ENCODE measurements at regions not wholly inside any gene's neighbourhood (a gene's known extent, or its start where the extent isn't known, plus 50 kb on each side); places are given as distances from the start of the nearest gene placed in this dataset.

DNA sequence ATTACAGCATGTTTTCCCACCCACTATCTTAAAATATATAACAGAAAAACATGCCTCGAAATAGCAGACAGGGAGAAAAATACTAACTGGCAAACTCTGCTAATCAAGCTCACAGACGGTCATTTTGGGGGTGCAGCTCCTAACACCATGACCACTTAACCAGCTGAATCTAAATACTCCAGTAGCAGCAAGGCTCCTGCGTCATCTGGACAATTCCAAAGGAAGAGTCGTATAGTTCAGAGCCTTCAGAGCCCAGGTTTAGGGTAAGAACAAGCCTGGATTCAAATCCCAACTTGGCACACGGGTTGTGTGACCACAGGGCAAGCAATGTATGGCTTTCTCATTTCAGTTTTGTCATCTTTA, 81.3 kb upstream of the COL21A1 start:
- ChIA-PET POLR2A (no interaction called here), CTCF (interaction anchor here (0.9 to 1.7 kb wide), 6 partner anchors 8 to 267 kb away, joined by 3 to 5 read pairs (median 3); no protein-coding TSS in a partner anchor)
- TF ChIP-seq, protein P1, sequence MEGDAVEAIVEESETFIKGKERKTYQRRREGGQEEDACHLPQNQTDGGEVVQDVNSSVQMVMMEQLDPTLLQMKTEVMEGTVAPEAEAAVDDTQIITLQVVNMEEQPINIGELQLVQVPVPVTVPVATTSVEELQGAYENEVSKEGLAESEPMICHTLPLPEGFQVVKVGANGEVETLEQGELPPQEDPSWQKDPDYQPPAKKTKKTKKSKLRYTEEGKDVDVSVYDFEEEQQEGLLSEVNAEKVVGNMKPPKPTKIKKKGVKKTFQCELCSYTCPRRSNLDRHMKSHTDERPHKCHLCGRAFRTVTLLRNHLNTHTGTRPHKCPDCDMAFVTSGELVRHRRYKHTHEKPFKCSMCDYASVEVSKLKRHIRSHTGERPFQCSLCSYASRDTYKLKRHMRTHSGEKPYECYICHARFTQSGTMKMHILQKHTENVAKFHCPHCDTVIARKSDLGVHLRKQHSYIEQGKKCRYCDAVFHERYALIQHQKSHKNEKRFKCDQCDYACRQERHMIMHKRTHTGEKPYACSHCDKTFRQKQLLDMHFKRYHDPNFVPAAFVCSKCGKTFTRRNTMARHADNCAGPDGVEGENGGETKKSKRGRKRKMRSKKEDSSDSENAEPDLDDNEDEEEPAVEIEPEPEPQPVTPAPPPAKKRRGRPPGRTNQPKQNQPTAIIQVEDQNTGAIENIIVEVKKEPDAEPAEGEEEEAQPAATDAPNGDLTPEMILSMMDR (IDR thresholded peaks at IDR 0.05; ENCODE audit: control extremely low read depth, extremely low read depth, low read depth, missing control alignments) = no peak
- DNase-seq (ENCODE audit: extremely low spot score) = no peak

DNA sequence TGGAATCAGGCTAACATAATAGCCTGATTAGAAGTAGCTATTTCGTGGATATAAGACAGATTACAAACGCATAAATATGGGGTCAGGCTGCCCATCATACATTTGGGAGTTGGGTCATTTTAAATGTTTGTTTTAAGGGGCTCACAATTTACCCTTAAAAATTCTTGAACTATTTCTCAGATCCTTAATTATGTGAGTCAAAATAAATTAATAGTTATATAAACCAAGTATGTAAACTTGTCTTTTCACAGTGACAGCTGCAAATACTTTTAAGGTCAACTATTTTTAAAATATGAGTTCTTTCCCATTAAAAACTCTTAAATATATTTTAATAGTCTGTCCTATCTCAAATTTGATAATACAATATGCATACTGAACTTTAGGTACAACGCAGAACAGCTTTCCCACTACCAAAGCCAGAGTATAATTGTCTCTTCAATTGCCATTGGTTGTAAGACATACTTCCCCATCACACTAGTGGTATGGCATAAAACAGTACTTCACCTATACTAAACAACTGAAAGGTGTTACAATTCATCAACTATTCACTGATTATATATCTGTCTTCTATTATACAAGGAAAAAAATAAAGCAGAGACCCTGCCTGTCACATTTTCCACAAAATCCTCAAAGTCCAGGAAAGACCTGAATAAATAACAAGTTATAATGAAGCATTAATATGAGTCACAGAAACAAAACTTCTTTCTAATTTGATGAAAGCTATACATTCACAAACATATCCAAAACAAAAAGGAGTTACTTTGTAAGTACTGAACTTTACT, 80.8 kb upstream of the COL21A1 start:
- TF ChIP-seq, protein P1 (IDR thresholded peaks at IDR 0.05; ENCODE audit: control extremely low read depth, extremely low read depth, low read depth, missing control alignments) = no peak
- no peak for DNase-seq (ENCODE audit: extremely low spot score)
- CTCF ChIA-PET = interaction anchor here (0.9 to 1.7 kb wide), 6 partner anchors 9 to 268 kb away, joined by 3 to 6 read pairs (median 4); no protein-coding TSS in a partner anchor
- POLR2A ChIA-PET = no interaction called here

DNA sequence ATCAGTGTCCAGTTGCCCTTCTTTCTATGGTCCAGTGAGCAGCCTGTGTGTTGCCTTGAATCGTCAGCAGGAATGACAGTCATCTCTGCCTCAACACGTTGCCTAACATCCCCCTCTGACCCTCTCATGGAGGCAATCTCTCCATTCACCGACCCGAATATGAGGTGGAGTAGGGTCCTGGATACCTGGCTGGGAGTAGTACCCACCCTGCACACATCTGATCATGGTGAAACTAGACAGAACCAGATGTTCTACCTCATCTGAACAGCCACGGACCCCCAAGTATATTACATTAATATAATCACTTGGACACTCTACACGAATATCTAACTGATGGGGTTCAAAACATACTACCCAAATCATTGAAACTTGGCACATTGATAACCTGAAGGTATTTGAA, 77.0 kb upstream of the COL21A1 start:
- ChIA-PET CTCF (no interaction called here), POLR2A (no interaction called here)
- no peak for DNase-seq (ENCODE audit: extremely low spot score)
- TF ChIP-seq, protein P1 (IDR thresholded peaks at IDR 0.05; ENCODE audit: control extremely low read depth, extremely low read depth, low read depth, missing control alignments) = no peak

DNA sequence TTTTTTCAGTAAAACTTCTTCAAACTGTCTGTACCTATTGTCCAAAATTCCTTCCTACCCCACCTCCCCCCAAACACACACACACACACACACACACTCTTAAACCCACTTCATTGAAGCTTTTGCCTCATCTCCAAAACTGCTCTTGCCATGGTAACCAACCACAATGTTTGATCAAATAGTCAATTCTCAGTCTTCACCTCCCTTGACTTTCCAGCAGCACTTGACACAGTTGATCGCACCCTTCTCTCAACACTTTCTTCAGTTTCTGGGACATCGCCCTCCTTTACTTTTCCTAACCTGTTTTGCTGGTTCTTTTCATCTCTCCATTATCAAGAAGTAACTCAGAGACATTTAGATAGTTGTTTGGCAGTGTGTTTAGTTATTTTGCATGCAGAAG, 71.5 kb upstream of the COL21A1 start:
- TF ChIP-seq, protein P1 (IDR thresholded peaks at IDR 0.05; ENCODE audit: control extremely low read depth, extremely low read depth, low read depth, missing control alignments) = no peak
- DNase-seq (ENCODE audit: extremely low spot score) = no peak
- POLR2A ChIA-PET = no interaction called here
- CTCF ChIA-PET = interaction anchor here (0.8 to 2.2 kb wide), 3 partner anchors 9 to 293 kb away, joined by 3 to 8 read pairs (median 3); no protein-coding TSS in a partner anchor

DNA sequence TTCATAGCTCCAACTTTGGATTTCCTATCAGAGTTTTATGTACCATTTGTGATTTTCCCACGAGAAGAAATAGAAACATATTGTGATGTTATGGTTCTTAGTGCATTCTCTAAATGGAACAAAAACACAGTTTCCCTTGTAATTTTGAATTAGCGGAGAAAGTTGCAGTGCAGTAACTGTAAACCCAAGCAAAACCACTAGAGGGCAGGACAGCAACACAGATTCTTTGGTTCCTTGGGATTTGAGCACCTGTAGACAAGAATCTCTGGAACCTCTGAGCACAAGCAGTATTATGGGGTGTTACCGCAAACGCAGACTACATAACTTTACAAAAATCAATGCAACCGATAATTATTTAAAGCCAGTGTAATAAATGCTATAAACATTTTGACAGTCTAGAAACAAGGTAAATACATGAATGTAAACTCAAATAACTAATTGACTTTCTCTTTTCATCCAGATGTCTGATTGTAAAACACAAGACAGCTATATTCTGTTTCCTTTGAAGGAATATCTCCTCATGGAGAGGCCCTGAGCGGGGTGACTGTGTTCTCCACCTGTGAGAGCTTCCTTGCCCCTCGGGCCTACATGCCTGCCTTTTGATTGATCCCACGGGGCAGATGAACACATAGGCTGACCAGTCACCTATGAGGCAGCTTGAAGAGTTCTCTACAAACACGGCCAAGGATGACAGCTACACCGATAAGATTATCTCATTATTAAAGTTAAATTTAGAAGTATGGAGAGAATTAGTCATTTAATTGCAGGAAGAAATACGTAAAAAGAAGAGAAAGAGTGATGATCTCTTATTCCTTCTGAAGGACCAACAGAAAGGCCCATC, 67.5 kb upstream of the COL21A1 start:
- TF ChIP-seq, protein P1 (IDR thresholded peaks at IDR 0.05; ENCODE audit: control extremely low read depth, extremely low read depth, low read depth, missing control alignments) = peak; percentile 54
- POLR2A ChIA-PET = no interaction called here
- CTCF ChIA-PET = interaction anchor here (0.7 to 2.1 kb wide), 16 partner anchors 9 to 301 kb away, joined by 3 to 14 read pairs (median 4); no protein-coding TSS in a partner anchor
- peak; percentile 20 for DNase-seq (ENCODE audit: extremely low spot score)

DNA sequence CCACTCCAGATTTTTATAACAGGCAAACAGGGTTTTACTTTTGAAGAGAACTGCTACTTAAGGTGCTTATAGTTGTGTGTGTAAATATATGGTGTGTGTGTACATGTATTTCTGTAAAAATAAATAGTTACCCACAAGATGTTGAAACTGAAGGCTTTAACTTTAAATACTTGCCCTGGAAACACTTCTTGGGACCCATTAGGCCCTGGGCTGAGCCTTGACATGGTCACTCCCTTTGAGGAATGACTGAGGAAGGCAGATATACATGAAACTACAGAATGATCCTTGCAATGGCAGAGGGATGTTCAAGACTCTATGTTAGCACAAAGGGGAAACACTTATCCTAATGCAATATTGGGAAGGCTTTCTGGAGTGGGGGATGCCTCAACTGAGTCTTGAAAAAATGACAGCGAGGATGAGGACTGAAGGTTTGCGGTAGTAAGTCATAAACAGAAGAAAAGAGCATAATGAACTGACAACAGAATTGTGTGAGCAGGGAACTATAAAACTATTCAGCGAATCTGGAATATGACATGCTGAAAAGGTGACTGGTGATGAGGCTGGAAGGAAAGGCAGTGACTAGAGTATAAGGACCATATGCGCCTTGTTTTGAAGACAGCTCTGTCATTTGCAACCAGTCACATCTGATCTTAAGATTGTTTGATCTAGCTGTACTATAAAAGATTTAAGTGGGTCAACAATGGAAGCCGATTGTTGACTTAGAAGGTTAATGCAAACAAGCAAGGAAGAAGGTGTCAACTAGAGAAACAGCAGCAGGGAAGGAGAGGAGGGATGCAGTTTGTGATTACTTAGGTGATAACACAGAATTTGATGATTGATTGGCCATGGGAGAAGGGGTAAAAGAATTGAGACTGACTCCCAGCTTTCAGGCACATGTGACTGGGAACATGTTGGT, 64.4 kb upstream of the COL21A1 start:
- DNase-seq (ENCODE audit: extremely low spot score) = no peak
- CTCF ChIA-PET = no interaction called here

More for the DNA sequence above, 64.4 kb upstream of the COL21A1 start:
- TF ChIP-seq, protein P1 (IDR thresholded peaks at IDR 0.05; ENCODE audit: control extremely low read depth, extremely low read depth, low read depth, missing control alignments) = no peak
- POLR2A ChIA-PET = no interaction called here

Data from GM10248 (cell line).